HTR-8/SVneo (cell line): ENCODE measurements at regions not wholly inside any gene's neighbourhood (a gene's known extent, or its start where the extent isn't known, plus 50 kb on each side); places are given as distances from the start of the nearest gene placed in this dataset.
A peak's percentile ranks its signal among the peaks of the same experiment; 100 is the strongest.

Experiments used
- DNase-seq: peaks from one replicate; pipeline ENCODE4 v3.0.0; 2011; ENCODE audit warnings: low spot score, mixed read lengths; ENCODE audit not compliant: insufficient read length
- FAIRE-seq: peaks from 2 replicates; lab custom pipeline; 2011; peaks lifted over from hg19 to GRCh38; lab: Jason Lieb, UNC

- FAIRE-seq (no peak), DNase-seq (no peak)
These were observed 179.9 kb upstream of the RALGAPA2 start for GRCh38 chr20:20892328-20892727.

GRCh38 chr20:20890751-20891150, 178.3 kb upstream of the RALGAPA2 start:
- FAIRE-seq (no peak), DNase-seq (no peak)

GRCh38 chr20:20888936-20889335, 176.5 kb upstream of the RALGAPA2 start:
- FAIRE-seq (no peak), DNase-seq (no peak)

GRCh38 chr20:20888266-20888656, 175.8 kb upstream of the RALGAPA2 start:
- no peak for FAIRE-seq
- DNase-seq = no peak

- FAIRE-seq (no peak), DNase-seq (no peak)
These were observed 175.3 kb upstream of the RALGAPA2 start for GRCh38 chr20:20887593-20888265.

- FAIRE-seq (no peak), DNase-seq (no peak)
These were observed 169.4 kb upstream of the RALGAPA2 start for GRCh38 chr20:20881808-20882207.

GRCh38 chr20:20877079-20877478, 164.6 kb upstream of the RALGAPA2 start:
- DNase-seq = no peak
- FAIRE-seq = no peak

GRCh38 chr20:20875716-20876115, 163.3 kb upstream of the RALGAPA2 start:
- DNase-seq (no peak), FAIRE-seq (no peak)

- DNase-seq = no peak
- FAIRE-seq = no peak
These were observed 160.0 kb upstream of the RALGAPA2 start for GRCh38 chr20:20872428-20872827.

GRCh38 chr20:20869161-20869775, 156.8 kb upstream of the RALGAPA2 start:
- DNase-seq (no peak), FAIRE-seq (no peak)

GRCh38 chr20:20864351-20865096, 152.1 kb upstream of the RALGAPA2 start:
- DNase-seq (peak; percentile 23), FAIRE-seq (no peak)

GRCh38 chr20:20860078-20860806, 147.8 kb upstream of the RALGAPA2 start:
- peak; percentile 74 for FAIRE-seq
- peak; percentile 71 for DNase-seq

- DNase-seq = no peak
- FAIRE-seq = no peak
These were observed 147.1 kb upstream of the RALGAPA2 start for GRCh38 chr20:20859510-20859909.

- no peak for FAIRE-seq
- no peak for DNase-seq
These were observed 144.5 kb upstream of the RALGAPA2 start for GRCh38 chr20:20856956-20857355.

GRCh38 chr20:20856306-20856705, 143.9 kb upstream of the RALGAPA2 start:
- DNase-seq = no peak
- no peak for FAIRE-seq

- FAIRE-seq (no peak), DNase-seq (no peak)
These were observed 138.9 kb upstream of the RALGAPA2 start for GRCh38 chr20:20851385-20851784.

- FAIRE-seq = no peak
- no peak for DNase-seq
These were observed 138.0 kb upstream of the RALGAPA2 start for GRCh38 chr20:20850407-20850806.

GRCh38 chr20:20849161-20849560, 136.7 kb upstream of the RALGAPA2 start:
- FAIRE-seq (no peak), DNase-seq (no peak)

GRCh38 chr20:20847814-20848213, 135.4 kb upstream of the RALGAPA2 start:
- no peak for DNase-seq
- no peak for FAIRE-seq

GRCh38 chr20:20843982-20844381, 131.5 kb upstream of the RALGAPA2 start:
- DNase-seq (no peak), FAIRE-seq (no peak)

- no peak for DNase-seq
- FAIRE-seq = no peak
These were observed 127.3 kb upstream of the RALGAPA2 start for GRCh38 chr20:20839771-20840170.
